Erythroblast (primary cell): ENCODE measurements at regions not wholly inside any gene's neighbourhood (a gene's known extent, or its start where the extent isn't known, plus 50 kb on each side); places are given as distances from the start of the nearest gene placed in this dataset.

Source experiments
- DNase-seq, 2 experiments: peaks; one replicate each; lab custom pipeline; 2025; lab: John Stamatoyannopoulos, UW
- GATA1 ChIP-seq: IDR thresholded peaks from 2 replicates; pipeline ENCODE4 v1.6.1; 2011; ENCODE audit warnings: low read depth, mild to moderate bottlenecking, control low read depth, low read length, moderate library complexity
- POLR2A ChIP-seq: IDR thresholded peaks from 2 replicates; pipeline ENCODE4 v1.6.1; 2011; ENCODE audit warnings: mild to moderate bottlenecking, low read length

- TF ChIP-seq POLR2A (no peak), GATA1 (no peak)
- no peak for DNase-seq
These were observed 129.5 kb downstream of the SLC38A6 start for GRCh38 chr14:61110316-61111082.

GRCh38 chr14:61109288-61109687 lies 128.2 kb downstream of the SLC38A6 start:
- TF ChIP-seq GATA1 (no peak), POLR2A (no peak)
- no peak for DNase-seq

GRCh38 chr14:61108496-61109141 lies 127.6 kb downstream of the SLC38A6 start:
- TF ChIP-seq GATA1 (no peak), POLR2A (no peak)
- no peak for DNase-seq

GRCh38 chr14:61107869-61108493 lies 126.9 kb downstream of the SLC38A6 start:
- TF ChIP-seq GATA1, result no peak
- TF ChIP-seq POLR2A, result no peak

GRCh38 chr14:61106959-61107641 lies 126.1 kb downstream of the SLC38A6 start:
- DNase-seq, result peak in 1 of 2 experiments; percentile 4
- no peak for TF ChIP-seq GATA1
- no peak for TF ChIP-seq POLR2A

More at GRCh38 chr14:61107869-61108493, 126.9 kb downstream of the SLC38A6 start:
- no peak for DNase-seq

- no peak for DNase-seq
- TF ChIP-seq GATA1 (no peak), POLR2A (no peak)
These were observed 125.4 kb downstream of the SLC38A6 start for GRCh38 chr14:61106271-61106958.

- peak in 1 of 2 experiments; percentile 22 for DNase-seq
- TF ChIP-seq GATA1 (no peak), POLR2A (no peak)
These were observed 123.3 kb downstream of the SLC38A6 start for GRCh38 chr14:61104358-61104757.

- DNase-seq, result peak; percentile 4 to 65
- TF ChIP-seq POLR2A, result no peak
- TF ChIP-seq GATA1, result no peak
These were observed 122.7 kb downstream of the SLC38A6 start for GRCh38 chr14:61103541-61104339.

GRCh38 chr14:61102549-61103466 lies 121.8 kb downstream of the SLC38A6 start:
- TF ChIP-seq GATA1 (no peak), POLR2A (no peak)

More at GRCh38 chr14:61102549-61103466, 121.8 kb downstream of the SLC38A6 start:
- DNase-seq, result no peak
